Limb (tissue), 2 donors: ENCODE measurements at regions not wholly inside any gene's neighbourhood (a gene's known extent, or its start where the extent isn't known, plus 50 kb on each side); places are given as distances from the start of the nearest gene placed in this dataset.

ENCODE experiments used
- DNase-seq, 2 donors: peaks; one replicate each; pipeline ENCODE4 v3.0.0-alpha.2; 2016; ENCODE audit errors: extremely low spot score in 2 of 2

DNA sequence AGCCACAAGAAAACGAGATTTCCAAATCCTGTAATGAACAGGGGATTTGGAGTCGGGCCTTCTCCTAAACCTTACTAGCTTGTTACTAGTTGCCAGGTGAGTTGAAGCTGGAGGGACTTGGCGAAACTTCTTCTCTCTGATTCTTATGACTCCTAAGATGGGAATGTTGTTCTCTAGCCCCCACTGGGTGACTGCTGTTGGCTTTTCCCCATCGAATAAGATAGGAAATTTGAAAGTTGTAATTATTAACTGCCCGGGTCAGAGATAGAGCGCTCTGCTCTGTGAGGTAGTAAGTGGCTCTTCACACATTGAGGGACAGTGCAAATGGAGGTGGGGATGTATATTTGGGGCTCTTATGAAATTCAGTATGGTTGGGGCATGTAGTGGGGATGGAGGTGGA is 111.2 kb upstream of the MBNL2 start:
- no peak for DNase-seq

DNA sequence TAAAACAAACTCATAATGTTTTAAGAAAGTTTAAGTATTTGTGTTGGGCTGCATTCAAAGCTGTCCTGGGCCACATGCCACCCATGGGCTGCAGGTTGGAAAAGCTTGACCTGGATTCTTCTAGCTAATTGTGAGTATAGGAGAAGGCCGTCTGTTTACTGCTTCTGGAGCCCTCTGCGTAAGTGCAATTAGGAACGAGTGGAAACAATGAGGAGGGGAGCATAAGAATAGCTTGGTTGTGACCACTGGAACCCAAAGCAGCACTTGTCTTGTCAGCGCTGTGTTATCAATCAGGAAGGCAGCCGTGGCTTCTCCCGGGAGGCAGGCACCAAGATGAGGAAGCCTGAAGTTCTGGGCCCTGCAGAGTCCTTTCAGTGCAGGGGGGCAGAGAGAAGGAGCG is 110.4 kb upstream of the MBNL2 start:
- DNase-seq, result no peak

DNA sequence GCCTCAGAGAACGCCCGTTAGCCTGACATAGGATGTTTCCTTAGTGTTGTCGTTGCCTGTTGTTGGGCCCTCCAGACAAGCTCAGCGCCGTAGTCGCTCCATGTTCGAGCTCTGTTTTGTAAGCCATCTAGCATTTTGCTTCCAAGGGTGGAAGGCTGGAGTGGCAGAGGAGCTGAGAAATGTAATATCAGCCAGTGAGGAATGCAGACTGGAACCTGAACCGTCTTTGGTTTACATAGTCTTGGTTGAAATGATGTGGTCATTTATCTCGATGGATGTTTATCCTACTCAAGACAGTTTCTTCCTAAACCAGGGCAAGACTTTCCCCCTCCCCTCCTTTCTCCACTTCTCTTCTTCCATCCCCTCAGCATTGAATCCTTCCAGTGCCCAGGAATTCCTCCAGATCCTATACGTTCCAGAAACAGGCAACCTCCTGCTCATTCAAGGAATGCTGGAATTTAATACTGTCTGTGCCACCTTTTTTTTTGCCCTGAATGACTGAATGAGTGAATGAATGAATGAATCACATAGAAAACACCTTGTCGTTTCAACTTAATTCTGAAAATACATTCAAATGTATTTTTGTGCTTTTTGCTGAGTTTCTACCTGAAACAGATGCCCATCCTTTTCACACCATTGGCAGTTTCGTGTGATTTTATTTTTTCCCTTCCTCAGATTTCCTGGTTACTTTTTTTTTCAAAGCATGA is 109.5 kb upstream of the MBNL2 start:
- DNase-seq, result no peak

DNA sequence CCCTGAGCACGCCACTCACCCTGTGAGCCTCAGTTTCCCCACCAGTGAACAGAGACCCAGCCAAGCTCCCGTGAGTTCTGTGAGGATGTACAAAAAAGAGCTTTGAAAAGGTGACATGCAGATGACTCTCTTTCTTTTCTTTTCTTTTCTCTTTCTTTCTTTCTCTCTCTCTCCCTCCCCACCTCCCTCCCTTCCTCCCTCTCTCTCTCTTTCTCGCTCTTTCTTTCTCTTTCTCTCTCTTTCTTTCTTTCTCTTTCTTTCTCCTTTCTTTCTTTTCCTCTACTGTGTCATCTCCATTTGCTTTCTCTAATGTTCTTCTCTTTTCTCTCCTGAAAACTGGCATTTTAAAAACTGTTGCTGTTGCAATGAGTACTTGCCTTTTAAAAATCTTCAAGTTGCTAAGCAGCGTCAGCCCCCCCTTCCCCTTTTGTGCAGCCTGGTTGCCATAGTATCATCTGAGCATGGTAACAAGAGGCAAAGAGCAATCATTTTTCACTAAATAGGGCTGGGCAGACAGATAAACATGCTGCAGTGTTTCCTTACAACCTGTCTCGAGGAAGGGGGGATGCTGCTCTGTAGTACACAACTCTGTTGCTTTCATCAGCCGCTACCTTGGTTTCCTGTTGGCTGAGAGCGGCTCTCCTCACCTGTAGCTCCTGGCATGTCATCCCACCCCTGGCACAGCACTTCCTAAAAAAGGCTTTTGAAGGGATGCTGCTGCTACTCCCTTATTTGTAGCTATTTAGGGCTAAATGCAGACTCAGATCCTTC is 108.7 kb upstream of the MBNL2 start:
- no peak for DNase-seq

DNA sequence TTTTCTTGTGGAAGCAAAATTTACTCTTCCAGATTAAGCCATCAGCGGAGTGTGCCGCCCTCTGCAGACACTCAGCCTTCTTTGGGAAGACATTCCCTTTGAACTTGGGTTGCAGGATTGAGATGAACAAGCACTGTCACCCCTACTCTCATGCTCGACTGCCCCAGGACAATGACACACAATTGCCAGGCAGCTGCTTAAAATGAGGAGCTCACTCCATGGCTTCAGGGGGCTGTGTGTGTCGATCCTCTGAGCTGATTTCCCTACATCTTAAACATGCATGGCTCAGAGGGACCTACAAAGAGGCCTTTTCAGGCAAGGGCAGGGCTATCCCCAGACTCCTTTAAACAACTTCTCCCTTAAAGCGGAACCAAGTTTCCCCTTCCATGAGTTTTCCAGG is 107.5 kb upstream of the MBNL2 start:
- no peak for DNase-seq

DNA sequence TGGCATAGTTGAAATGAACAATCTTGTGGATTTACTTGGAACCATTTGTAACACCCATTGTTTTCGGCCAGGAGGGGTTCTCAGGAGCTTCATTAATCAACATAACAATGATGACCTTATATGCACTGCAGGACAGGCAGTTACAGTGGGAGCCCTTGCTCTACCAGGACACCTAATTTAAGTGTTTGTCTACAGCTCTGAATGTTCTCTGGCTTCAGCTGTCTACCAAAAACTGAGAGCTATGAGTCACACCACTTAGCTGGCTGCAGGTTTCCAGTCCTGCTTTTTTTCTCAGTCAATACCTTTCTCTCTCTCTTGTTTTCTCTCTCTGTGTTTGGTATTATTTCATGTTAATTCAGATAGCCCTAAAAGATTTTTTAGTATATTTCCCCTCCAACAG is 105.4 kb upstream of the MBNL2 start:
- DNase-seq, result no peak

DNA sequence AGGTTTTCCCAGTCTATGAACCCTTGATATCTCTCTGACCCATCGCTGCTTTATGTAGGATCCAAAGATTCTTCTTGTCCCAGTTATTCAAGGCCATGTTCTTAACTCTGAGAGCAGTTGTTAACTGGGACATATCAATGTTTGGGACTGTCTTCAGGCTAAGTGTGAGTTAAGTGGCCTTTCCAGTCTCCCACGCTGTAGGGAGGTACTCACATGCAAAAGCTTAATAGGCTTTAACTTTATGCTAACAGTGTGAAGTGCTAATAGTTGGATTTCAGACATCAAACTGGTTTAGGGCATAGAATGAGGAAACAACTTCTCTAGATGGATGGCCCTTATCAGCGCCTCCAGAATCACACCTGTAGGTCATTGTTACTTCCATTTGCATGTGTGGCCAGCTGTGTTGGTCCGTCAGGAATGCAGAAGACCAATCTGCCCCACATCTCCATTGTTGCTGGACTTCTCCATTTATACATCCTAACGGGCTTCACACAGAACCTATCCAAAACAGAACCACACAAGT is 104.7 kb upstream of the MBNL2 start:
- no peak for DNase-seq

DNA sequence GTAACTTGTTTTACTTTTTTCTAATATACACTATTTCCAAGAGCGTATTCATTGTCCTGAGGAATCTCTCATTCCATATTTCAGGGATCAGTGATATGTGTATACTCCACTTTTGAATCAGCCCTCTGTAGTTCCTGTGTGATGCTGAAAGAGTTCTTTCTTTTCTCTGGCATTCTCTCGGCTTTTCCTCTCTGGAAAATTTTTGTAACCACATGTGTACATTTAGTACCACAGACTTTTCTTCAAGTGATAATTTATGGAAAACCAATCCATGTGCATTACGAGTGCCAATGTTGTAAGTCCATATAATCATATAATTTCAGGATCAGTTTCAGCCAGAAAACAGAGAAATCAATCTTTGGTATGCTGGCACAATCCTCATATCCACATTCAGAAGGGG is 102.2 kb upstream of the MBNL2 start:
- DNase-seq, result no peak

DNA sequence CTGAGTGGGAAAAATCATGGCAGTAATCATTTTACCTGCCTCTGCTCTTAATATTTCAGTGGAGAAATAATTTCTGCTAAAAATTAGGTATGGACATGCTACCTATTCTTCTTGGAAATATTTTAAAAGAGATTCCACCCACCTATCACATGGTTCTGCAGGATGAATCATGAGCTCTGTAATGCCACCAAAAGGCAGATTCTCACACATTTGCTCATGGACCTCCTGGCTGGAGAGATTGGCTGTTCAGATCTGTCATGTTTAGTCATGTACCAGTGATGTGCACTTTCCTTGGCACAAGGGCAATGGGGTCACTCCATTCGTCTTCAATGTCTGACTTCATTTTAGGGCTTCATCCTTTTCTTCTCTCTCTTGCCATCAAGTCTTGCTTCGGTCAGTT is 101.8 kb upstream of the MBNL2 start:
- no peak for DNase-seq

DNA sequence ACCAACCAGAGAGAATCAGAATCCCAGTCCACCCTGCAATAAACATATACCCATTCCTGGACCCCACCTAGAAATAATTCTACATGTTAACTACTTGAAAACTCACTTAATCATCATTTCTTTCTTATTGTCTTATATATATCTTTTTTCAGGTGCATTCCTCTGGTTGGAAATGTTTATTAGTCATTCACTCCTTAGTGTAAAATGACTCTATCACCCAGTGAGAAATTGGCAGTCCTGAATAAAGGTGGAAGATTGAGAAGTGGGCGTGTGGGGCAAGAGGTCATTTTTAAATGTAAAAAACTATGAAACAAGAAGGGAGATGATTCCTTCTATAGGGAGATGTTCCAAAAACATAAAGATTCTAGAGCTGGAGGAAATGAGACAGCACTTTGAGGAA is 101.2 kb upstream of the MBNL2 start:
- no peak for DNase-seq

DNA sequence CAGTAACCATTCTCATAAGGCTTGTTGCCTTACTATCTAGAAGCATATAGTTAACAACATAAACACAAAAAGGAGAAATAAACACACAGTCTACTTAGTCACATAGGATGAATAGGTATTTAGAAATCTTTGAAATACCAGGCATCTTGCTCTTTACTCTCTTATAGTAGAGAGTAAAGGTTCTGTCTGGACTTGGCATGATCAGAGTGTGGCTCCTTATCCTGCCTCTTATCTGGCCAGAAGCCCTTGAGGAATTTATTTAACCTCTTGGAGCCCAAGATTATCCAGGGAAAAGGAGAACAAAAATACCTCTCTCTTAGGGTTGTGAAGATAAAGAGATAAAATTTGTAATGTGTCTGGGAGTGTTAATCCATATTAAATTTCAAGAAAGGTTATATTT is 100.2 kb upstream of the MBNL2 start:
- DNase-seq, result no peak

DNA sequence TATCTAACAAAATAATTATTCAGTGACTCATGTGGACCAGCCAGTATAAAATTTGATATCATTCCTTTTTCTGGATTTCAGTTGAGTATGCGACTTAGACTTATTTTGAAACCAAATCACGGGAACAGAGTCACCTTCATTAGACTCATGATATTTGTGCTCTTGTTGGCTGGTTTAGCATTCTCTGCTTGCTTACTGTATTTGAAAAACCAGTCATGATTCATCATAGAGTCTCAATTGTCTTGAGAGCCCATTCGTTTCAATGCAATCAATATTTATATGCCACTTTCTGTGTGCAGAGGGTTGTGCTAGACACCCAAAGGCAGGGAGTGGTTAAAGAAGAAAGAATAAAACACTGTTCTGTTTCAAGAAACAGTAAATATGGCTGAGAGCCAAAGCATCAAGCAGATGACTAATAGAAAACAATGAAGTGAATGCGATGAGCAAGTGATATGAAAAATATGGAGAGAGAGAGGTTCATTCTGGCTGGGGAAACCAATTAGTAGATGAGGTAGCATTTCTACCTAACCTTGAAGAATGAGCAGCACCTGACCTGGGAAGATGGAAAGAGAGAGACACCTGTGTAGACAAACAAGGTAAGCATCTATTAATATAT is 99.6 kb upstream of the MBNL2 start:
- DNase-seq, result no peak

DNA sequence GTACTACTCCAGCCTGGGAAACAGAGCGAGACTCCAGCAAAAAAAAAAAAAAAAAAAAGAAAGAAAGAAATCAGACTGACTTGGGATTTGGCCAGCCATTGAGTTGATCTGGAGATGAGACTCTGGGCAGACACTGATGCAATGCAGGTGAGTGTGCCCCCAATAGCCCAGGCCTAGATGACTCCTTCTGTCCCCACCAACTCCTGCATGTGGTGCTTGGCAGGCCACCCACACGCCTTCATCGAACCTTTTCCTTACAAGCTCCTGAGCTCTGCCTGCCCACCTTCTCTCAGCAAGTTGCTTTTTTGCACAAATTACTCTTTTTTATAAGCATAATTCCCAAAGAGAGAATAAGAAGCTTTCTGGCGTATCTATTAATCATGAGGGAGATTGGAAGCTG is 97.9 kb upstream of the MBNL2 start:
- DNase-seq, result no peak

DNA sequence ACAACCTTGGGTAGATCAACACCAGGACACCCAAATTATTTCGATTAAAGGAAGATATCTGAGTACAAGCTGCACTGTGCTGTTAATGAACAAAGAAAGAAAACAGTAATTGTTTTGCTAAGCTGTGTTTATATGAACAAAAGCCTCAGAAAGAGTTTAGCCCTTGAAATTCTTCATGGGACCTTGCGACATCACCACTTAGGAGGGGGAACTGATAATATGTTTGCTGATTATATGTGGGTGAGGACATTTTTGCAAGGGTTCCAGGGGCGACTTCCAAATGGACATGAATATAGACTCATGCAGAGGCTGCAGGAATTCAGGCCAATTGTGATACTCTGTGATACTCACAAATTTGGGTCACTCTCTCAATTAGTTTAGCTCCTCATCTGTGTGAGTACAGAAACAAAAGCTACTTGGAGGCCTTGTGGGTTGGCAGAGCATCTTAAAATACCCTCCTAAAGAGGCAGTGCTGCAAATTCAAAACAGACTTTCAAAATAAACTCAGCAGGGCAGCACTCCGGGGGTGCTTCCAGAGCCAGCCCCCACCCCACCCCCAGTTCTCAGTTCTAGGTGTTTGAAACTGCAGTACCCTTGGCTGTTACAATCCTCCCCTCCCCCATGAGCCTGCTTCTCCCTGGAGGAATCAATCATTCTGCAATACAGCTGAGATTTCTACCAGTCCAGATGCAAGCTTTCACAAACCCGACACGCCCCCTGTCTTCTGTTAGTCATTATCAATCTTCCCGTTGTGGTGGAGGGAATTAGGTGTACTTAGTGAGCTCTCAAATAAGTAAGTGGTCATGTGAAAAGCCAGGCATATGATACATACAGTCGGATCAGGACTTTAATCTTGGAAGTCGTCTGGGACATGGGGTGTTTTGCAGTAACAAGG is 97.0 kb upstream of the MBNL2 start:
- DNase-seq, result peak; percentile 43 to 59

DNA sequence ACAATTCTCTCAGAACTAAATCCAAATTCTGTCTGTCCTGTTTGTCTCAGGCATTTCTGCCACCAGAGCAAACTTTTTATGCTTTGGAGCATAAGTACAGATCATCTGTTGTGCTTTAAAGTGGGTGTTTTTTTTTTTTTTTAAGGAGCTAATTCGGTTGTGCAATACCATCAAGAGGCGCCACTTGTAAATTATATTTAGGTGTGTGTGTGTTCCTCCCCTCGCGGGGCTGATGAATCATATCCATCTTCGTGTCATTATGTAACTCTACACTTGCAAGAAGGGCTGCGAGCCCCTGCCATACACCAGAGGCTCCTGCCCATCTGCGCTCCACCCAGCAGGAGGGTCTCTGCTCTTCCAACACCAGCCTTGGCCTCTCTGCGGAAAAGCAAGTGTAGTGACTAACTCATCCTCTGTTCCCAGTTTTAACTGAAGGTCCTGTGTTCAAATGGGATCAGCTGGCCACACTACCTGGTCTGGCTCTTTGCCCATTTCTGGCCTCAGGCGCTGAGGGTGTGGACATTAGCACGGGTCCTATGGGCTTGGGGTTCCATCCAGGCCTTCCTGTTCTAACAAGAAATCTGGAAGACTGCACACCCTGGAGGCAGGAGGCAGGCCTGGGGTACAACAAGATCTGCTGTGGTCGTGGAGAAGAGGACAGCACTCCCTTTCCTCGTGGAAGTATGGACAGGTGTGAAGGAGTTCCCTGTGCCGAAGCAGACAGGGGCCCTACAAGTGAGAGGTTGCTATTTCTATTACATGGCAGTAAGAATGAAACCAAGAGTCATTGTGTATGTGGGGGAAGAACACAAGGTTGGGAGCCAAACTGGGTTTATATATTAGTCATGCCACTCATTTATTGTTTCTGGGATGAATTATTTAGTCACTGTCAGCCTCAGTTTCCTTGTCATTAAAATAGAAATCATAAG is 96.1 kb upstream of the MBNL2 start:
- no peak for DNase-seq

DNA sequence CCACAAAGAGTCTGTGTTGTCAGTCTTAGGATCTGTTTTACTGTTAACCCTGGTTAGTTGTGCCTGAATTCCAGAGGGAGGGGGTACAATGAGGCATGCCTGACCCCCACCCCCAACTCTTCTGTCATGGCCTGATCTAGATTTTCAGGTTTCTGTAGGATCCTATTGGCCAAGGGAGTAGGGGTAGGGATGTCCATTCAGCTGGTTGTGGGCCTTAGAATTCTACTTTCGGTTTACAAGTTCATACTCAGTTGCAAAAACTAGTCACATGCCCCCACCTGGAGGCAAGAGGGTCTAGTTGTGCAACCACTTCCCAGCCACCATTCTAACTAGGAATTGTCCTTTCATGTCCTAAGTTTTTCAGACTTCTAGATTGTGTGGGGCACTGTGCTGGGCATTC is 94.3 kb upstream of the MBNL2 start:
- DNase-seq, result no peak

DNA sequence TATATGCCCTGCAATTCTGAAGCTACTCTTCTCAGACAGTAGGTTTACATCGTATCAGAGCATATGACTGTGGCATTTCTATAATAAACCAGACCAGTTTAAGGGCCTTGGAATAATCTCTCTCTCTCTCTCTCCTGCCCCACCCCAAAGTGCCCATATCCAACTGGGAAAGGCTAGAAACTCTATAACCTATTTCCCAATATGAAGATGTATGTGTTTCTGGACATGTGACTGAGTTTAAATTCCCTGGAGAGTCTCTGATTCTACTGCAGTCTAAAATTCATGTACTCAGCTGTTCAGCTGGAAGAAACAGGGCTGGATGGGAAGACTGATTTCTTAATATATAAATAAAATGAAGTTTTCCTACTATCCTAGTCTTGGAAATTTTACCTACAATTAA is 91.9 kb upstream of the MBNL2 start:
- no peak for DNase-seq

DNA sequence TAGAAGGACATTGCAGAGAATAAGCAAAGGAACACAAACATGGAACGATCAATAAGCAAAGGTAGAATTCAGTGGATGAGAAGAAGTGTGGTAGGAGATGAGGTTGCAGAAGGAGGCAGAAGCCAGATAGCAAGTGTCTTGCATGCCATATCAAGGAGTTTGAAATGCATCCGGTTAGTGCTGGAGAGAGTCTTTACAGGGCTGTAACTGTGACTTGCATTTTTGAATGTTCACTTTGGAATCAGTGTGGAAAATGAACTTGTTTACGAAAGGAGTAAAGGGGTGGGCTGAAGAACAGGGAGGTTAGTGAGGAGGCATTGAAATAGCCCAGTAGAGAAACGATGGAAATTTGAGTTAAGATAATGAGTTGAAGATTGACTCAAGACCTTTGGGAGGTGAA is 90.7 kb upstream of the MBNL2 start:
- DNase-seq, result no peak

DNA sequence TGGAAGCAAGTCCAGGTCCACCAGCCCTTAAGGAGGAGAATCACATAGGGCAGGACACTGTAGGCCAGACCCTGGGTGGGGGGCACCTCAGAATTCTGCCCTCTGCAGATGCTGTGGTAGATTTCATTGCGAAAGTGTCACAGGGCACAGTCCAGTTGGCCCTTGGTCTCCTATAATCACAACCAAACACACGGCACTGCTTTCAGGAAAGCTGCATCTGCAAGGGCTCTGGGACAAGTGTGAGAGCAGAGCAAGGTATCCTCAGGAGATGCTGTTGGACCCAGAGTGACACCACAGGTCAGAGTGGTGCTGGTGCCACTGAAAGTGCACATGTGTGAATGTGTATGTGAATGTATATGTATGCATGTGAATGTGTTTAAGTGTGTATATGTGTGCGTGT is 88.6 kb upstream of the MBNL2 start:
- DNase-seq, result no peak

DNA sequence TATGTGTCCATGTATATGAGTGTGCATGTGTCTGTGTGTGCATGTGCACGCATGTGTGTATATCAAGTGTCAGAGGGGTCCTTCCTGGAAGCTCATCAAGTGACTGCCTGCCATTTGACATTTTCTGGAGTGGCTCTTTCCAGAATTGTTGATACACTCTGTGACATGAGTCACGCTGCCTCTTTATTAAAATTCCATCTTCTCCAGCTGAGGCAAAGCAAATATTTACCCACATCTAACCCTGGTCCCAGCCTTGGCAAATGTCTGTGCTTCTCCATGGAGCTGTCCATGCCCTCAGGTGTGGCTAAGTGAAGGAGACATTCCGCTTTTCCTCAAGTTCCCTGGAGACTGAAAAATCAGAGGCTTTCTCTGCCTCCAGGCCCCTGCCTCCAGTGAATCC is 88.2 kb upstream of the MBNL2 start:
- DNase-seq, result no peak
